ENCODE measurements at regions not wholly inside any gene's neighbourhood (a gene's known extent, or its start where the extent isn't known, plus 50 kb on each side); places are given as distances from the start of the nearest gene placed in this dataset.

GRCh38 chr4:62231994-62232393 lies 1031.9 kb downstream of the ADGRL3 start:
- intact Hi-C loops (cut with DNase I; ENCODE audit: low total_unique reads): no loop called here
- no peak overlapping the region for H3K27ac ChIP-seq
- no peaks in the 10 kb centered on the region for H3K27me3 ChIP-seq
- no peaks in the 10 kb centered on the region for H3K4me1 ChIP-seq
- H3K9me3 ChIP-seq: no peaks in the 10 kb centered on the region
- no peak overlapping the region for H3K4me3 ChIP-seq
- no peak for DNase-seq (ENCODE audit: low spot score in 2 of 2)
- TF ChIP-seq POLR2A (IDR thresholded peaks at IDR 0.05) (no peak), CTCF (IDR thresholded peaks at IDR 0.05) (no peak), POLR2AphosphoS5 (IDR thresholded peaks at IDR 0.05) (no peak)
- H3K36me3 ChIP-seq: peaks cover 5% of the 10 kb centered on the region

GRCh38 chr4:62226082-62226481 lies 1026.0 kb downstream of the ADGRL3 start:
- intact Hi-C loops (cut with DNase I; ENCODE audit: low total_unique reads): no loop called here
- Histone ChIP-seq H3K4me1 (no peaks in the 10 kb centered on the region), H3K27ac (no peak overlapping the region), H3K36me3 (no peaks in the 10 kb centered on the region), H3K27me3 (no peaks in the 10 kb centered on the region), H3K9me3 (no peaks in the 10 kb centered on the region), H3K4me3 (no peak overlapping the region)
- no peak for TF ChIP-seq CTCF (IDR thresholded peaks at IDR 0.05)
- no peak for TF ChIP-seq POLR2A (IDR thresholded peaks at IDR 0.05)
- no peak for TF ChIP-seq POLR2AphosphoS5 (IDR thresholded peaks at IDR 0.05)
- DNase-seq (ENCODE audit: low spot score in 2 of 2): no peak

- TF ChIP-seq POLR2AphosphoS5 (IDR thresholded peaks at IDR 0.05) (no peak), CTCF (IDR thresholded peaks at IDR 0.05) (no peak), POLR2A (IDR thresholded peaks at IDR 0.05) (no peak)
- Histone ChIP-seq H3K27ac (no peak overlapping the region), H3K4me3 (no peak overlapping the region), H3K36me3 (no peaks in the 10 kb centered on the region), H3K27me3 (no peaks in the 10 kb centered on the region), H3K9me3 (no peaks in the 10 kb centered on the region), H3K4me1 (no peaks in the 10 kb centered on the region)
- no peak for DNase-seq (ENCODE audit: low spot score in 2 of 2)
- intact Hi-C loops (cut with DNase I; ENCODE audit: low total_unique reads): no loop called here
These were observed 1022.0 kb downstream of the ADGRL3 start for GRCh38 chr4:62222121-62222520.

GRCh38 chr4:62210486-62210885 lies 1010.4 kb downstream of the ADGRL3 start:
- no peaks in the 10 kb centered on the region for H3K4me1 ChIP-seq
- no peak overlapping the region for H3K27ac ChIP-seq
- no peak for DNase-seq (ENCODE audit: low spot score in 2 of 2)
- H3K4me3 ChIP-seq: no peak overlapping the region
- no peaks in the 10 kb centered on the region for H3K9me3 ChIP-seq
- TF ChIP-seq POLR2AphosphoS5 (IDR thresholded peaks at IDR 0.05): no peak
- no peak for TF ChIP-seq CTCF (IDR thresholded peaks at IDR 0.05)
- no peak for TF ChIP-seq POLR2A (IDR thresholded peaks at IDR 0.05)
- H3K27me3 ChIP-seq: no peaks in the 10 kb centered on the region
- no peaks in the 10 kb centered on the region for H3K36me3 ChIP-seq
- intact Hi-C loops (cut with DNase I; ENCODE audit: low total_unique reads): no loop called here

- Histone ChIP-seq H3K27me3 (no peaks in the 10 kb centered on the region), H3K9me3 (no peaks in the 10 kb centered on the region), H3K27ac (no peak overlapping the region), H3K4me1 (no peaks in the 10 kb centered on the region), H3K36me3 (no peaks in the 10 kb centered on the region), H3K4me3 (no peak overlapping the region)
- intact Hi-C loops (cut with DNase I; ENCODE audit: low total_unique reads): no loop called here
- TF ChIP-seq CTCF (IDR thresholded peaks at IDR 0.05) (no peak), POLR2A (IDR thresholded peaks at IDR 0.05) (no peak), POLR2AphosphoS5 (IDR thresholded peaks at IDR 0.05) (no peak)
- no peak for DNase-seq (ENCODE audit: low spot score in 2 of 2)
These were observed 1009.8 kb downstream of the ADGRL3 start for GRCh38 chr4:62209757-62210485.
